IPS-15b (cell line): ENCODE measurements at regions not wholly inside any gene's neighbourhood (a gene's known extent, or its start where the extent isn't known, plus 50 kb on each side); places are given as distances from the start of the nearest gene placed in this dataset.
"Not testable (repeated sequence)": the region's sequence is repeated elsewhere in the genome, so short reads cannot be mapped to it uniquely, and the experiment has no call there.

Source experiments
- H3K27me3 ChIP-seq: one replicate; pipeline ENCODE4 v1.6.1; 2013; ENCODE audit warnings: low read length; ENCODE audit not compliant: control insufficient read depth, insufficient read depth
- H3K36me3 ChIP-seq: one replicate; pipeline ENCODE4 v1.6.1; 2013; ENCODE audit warnings: low read length; ENCODE audit not compliant: control insufficient read depth, insufficient read depth
- H3K4me1 ChIP-seq: one replicate; pipeline ENCODE4 v1.6.1; 2013; ENCODE audit warnings: mild to moderate bottlenecking, low read length; ENCODE audit not compliant: control insufficient read depth, insufficient read depth
- H3K4me3 ChIP-seq: one replicate; pipeline ENCODE4 v1.5.1; 2013; ENCODE audit warnings: low read depth, low read length
- H3K9ac ChIP-seq: one replicate; pipeline ENCODE4 v1.6.1; 2013; ENCODE audit warnings: low read depth, mild to moderate bottlenecking, low read length
- H3K9me3 ChIP-seq: one replicate; pipeline ENCODE4 v1.6.1; 2013; ENCODE audit warnings: mild to moderate bottlenecking, low read length; ENCODE audit not compliant: control insufficient read depth, insufficient read depth

DNA sequence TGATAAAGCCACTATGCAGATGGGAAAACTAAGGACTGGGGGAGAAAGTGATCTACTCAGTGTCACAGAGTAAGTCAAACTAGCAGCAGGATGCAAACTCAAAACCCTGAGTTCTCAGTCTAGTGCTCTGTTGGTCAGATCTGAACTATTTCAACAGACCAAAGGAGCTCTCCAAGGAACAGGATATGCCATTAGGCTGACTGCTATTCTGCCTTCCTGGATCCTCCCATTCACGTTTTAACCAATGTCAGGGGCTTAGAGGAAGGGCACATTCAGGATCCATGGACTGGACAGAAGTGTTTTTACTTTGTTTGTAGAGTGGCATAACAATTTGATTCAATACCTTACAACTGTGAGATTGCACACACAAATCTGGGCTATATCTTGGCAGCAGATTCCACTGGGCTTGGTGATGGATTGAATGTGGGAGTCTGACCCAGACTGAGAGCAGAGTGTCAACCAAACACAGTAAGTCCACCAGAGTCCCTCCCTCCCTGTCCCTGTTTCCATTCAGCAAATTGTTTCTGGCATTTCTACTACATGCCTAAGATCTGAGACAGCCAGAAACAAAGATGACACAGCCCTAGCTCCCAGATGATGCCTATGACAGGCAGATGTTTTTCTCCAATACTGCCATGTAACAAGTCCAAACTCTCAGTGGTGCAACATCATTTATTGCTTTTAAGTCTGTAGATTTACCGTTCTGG is 337.8 kb upstream of the CDH5 start:
- Histone ChIP-seq H3K9me3 (peaks cover 7% of the 10 kb centered on the region), H3K36me3 (no peaks in the 10 kb centered on the region), H3K4me1 (no peaks in the 10 kb centered on the region), H3K27me3 (no peaks in the 10 kb centered on the region), H3K9ac (no peak overlapping the region), H3K4me3 (no peak overlapping the region)

DNA sequence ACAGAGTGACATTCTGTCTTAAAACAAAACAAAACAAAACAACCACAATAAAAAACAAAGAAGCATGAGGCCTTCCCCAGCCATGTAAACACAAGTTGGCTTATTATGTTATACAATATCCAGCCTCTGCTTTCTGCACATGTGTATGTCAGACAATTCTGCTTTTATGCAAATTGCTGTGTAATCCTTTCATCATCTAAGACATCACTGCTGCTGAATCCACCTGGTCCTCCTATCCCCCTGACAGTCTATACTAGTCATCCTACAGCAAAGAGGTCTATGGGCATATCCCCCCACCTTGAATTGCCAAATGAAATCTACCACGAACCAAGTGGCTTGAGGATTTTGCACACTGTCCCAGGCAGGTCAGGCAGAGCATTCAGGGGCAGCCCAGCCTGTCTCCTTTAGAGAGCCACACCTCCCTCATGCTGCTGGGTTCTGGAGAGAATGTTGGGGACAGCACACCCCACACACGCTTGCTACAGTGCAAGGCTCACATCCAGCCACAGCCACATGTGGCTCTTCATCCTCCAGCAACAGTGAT is 339.6 kb upstream of the CDH5 start:
- Histone ChIP-seq H3K4me1 (no peaks in the 10 kb centered on the region), H3K36me3 (no peaks in the 10 kb centered on the region), H3K27me3 (no peaks in the 10 kb centered on the region), H3K9me3 (peaks cover 7% of the 10 kb centered on the region), H3K4me3 (no peak overlapping the region), H3K9ac (no peak overlapping the region)

DNA sequence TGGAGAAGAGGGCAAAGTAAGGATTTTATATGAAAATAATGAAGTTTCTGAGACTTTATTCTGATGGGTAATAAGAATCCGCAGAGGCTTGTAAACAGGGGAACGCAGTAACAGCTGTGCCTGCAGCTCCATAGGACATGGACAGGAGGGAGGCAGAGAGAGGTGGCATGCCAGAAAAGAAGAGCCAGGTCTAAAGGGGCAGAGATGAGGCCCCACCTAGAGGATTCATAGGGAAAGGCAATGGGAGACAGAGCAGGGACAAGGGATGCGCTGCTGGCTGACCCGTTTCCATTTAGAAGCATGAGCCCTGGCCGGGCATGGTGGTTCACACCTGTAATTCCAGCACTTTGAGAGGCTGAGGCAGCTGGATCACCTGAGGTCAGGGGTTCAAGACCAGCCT is 340.3 kb upstream of the CDH5 start:
- no peaks in the 10 kb centered on the region for H3K4me1 ChIP-seq
- peaks cover 7% of the 10 kb centered on the region for H3K9me3 ChIP-seq

DNA sequence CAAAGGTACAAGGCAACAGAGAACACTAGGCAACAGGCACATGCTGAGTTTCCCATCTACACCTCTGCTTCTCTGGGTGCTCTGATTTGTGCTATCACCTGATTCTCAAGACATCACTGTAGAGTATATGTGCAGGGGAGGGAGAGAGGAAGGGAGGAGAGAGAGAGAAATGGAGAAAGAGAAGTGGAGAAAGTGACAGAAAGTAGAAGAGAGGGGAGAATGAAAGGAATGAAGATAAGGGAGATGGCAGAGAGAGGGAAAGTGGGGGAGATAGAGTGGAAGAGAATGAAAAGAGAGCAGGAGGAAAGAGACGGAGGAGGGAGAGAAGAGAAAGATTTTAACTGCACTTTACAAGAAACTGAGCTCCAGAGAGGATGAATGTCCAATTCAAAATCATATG is 340.7 kb upstream of the CDH5 start:
- H3K27me3 ChIP-seq, result no peaks in the 10 kb centered on the region
- no peaks in the 10 kb centered on the region for H3K4me1 ChIP-seq
- peaks cover 7% of the 10 kb centered on the region for H3K9me3 ChIP-seq
- H3K36me3 ChIP-seq, result no peaks in the 10 kb centered on the region
- H3K9ac ChIP-seq, result no peak overlapping the region
- no peak overlapping the region for H3K4me3 ChIP-seq

More for the DNA sequence above, 340.3 kb upstream of the CDH5 start:
- no peak overlapping the region for H3K4me3 ChIP-seq
- no peaks in the 10 kb centered on the region for H3K27me3 ChIP-seq
- no peak overlapping the region for H3K9ac ChIP-seq
- H3K36me3 ChIP-seq, result no peaks in the 10 kb centered on the region

DNA sequence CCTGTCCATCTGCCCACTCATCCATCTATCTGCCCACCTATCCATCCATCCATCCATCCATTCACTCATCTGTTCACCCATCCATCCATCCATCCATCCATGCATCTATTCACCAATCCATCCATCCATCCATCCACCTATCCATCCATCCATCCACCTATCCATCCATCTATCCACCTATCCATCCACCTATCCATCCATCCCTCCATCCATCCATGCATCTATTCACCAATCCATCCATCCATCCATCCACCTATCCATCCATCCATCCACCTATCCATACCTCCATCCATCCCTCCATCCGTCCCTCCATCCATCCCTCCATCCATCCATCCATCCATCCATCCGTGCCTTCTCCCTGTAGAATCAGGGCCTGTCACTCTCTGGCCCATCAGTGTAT is 341.9 kb upstream of the CDH5 start:
- H3K9me3 ChIP-seq, H3K27me3 ChIP-seq, H3K4me1 ChIP-seq, H3K9ac ChIP-seq, H3K4me3 ChIP-seq, H3K36me3 ChIP-seq: not testable (repeated sequence)

DNA sequence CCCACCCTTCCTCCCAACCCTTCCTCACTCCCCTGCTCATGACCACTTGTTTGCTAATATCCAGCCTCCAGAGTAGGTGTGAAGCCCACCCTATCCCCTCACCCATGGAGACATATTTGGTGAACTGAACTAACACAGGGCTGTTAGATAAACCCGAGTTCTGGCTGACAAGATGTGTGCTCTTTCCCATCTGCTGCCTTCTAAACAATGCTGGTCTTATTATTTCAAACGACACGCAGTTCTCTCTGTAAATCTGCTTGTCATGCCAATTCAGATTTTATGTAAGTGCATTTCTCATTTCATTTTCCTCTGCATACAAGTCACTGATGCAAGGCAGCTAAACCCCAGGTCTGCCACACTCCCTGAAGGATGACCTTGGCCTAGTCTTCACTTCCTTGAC is 343.0 kb upstream of the CDH5 start:
- Histone ChIP-seq H3K27me3 (no peaks in the 10 kb centered on the region), H3K36me3 (no peaks in the 10 kb centered on the region), H3K9ac (no peak overlapping the region), H3K4me3 (no peak overlapping the region), H3K9me3 (peaks cover 7% of the 10 kb centered on the region), H3K4me1 (no peaks in the 10 kb centered on the region)

DNA sequence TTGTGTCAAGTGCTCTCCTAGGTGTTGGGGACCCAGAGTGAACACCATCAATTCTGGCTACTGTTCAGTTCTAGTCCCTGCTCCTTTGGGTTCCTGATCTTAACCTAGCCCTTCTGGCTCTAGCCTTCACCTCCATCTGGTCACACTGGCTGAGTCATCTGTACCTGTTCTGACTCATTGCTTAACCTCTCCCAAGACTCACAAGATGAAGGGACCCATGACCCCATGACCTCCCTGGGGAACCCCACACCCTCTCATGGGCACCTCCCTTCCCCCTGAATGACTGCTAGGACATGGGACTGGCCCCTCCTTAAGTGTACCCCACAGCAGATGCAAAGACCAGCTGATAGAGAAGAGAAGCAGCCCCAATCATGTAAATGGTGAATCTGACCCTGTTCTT is 345.8 kb upstream of the CDH5 start:
- Histone ChIP-seq H3K4me3 (no peak overlapping the region), H3K27me3 (no peaks in the 10 kb centered on the region), H3K4me1 (no peaks in the 10 kb centered on the region), H3K36me3 (no peaks in the 10 kb centered on the region), H3K9me3 (peaks cover 7% of the 10 kb centered on the region), H3K9ac (no peak overlapping the region)

DNA sequence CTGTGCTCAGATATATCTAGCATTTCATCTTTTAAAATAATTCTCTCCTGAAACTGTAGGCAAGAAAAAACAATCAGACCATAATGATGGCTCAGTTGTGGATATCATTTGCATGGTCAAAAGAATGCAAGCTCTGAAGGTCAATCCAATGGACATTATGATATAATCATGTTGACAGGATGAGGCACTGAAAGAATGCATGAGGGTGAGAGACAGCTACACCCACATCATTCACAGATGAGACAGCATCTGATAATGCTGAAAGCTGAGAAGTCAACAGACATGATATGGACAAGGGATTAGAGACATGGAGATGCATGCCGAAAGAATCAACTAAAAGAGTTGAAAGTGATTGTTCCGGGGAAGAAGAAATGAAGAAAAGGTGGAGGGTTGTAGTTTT is 346.4 kb upstream of the CDH5 start:
- Histone ChIP-seq H3K4me1 (no peaks in the 10 kb centered on the region), H3K9ac (no peak overlapping the region), H3K36me3 (no peaks in the 10 kb centered on the region), H3K27me3 (no peaks in the 10 kb centered on the region), H3K4me3 (no peak overlapping the region), H3K9me3 (peaks cover 7% of the 10 kb centered on the region)

DNA sequence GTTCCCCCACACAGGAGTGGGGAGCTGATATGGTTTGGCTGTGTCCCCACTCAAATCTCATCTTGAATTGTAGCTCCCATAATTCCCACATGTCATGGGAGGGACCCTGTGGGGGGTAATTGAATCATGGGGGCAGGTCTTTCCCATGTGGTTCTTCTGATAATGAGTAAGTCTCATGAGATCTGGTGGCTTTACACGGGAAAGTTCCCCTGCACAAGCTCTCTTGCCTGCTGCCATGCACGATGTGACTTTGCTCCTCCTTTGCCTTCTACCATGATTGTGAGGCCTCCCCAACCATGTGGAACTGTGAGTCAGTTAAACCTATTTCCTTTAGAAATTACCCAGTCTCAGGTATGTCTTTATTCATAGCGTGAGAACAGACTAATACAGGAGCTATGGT is 347.0 kb upstream of the CDH5 start:
- H3K4me1 ChIP-seq, H3K9me3 ChIP-seq, H3K9ac ChIP-seq, H3K27me3 ChIP-seq, H3K36me3 ChIP-seq, H3K4me3 ChIP-seq: not testable (repeated sequence)

DNA sequence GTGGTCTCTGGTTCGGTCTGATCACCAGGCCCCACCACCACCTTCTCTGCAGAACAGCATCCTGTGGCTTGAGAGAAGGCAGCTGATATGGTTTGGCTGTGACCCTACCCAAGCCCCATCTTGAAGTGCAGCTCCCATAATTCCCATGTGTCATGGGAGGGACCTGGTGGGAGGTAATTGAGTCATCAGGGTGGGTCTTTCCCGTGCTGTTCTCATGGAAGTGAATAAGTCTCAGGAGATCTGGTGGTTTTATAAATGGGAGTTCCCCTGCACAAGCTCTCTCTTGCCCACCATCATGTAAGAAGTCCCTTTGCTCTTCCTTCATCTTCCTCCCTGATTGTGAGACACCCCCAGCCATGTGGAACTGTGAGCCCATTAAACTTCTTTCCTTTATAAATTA is 352.3 kb upstream of the CDH5 start:
- H3K27me3 ChIP-seq, result no peaks in the 10 kb centered on the region
- H3K4me3 ChIP-seq, result no peak overlapping the region
- H3K9ac ChIP-seq, result no peak overlapping the region
- H3K36me3 ChIP-seq, result no peaks in the 10 kb centered on the region
- H3K9me3 ChIP-seq, result no peaks in the 10 kb centered on the region
- no peaks in the 10 kb centered on the region for H3K4me1 ChIP-seq

DNA sequence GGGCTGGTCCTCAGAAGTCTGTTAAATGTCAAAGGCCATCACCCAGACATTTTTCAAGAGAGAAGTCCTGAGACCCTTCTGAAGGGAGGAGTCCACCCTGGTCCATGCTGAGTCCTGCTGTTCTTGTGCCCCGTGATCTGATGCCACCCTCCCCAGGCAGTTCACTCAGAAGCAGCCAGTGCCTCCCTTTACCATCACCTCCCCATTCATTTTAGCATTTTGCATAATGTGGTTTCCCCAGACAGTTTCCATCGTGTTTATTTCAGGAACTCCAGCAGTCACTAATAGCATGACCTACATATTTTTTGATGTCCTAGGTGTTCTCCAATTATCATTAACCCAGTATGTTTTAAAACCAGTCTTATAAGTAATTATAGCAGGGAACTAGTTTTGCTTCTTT is 353.0 kb upstream of the CDH5 start:
- Histone ChIP-seq H3K36me3 (no peaks in the 10 kb centered on the region), H3K9ac (no peak overlapping the region), H3K4me1 (no peaks in the 10 kb centered on the region), H3K27me3 (no peaks in the 10 kb centered on the region), H3K4me3 (no peak overlapping the region), H3K9me3 (no peaks in the 10 kb centered on the region)

DNA sequence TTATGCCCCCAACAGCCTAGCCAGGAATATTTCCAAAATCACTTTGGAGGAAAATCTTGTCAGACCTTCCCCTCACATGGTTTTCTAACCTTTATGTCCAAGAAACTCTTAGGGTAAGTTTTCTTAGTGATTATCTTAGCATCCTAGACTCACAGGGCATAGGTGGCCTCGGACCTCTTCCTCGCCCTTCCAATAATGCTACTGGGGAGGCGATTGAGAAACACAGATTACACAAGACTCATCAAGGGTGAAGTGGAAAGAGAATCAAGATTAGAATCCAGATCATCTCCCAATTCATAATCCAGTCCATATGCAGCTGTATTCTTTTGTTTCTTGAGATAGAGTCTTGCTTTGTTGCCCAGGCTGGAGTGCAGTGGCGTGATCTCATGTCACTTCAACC is 358.4 kb upstream of the CDH5 start:
- no peaks in the 10 kb centered on the region for H3K27me3 ChIP-seq
- no peak overlapping the region for H3K4me3 ChIP-seq
- no peaks in the 10 kb centered on the region for H3K36me3 ChIP-seq
- no peak overlapping the region for H3K9ac ChIP-seq
- H3K9me3 ChIP-seq, result no peaks in the 10 kb centered on the region
- H3K4me1 ChIP-seq, result no peaks in the 10 kb centered on the region
